HG02973 (cell line): ENCODE measurements at regions not wholly inside any gene's neighbourhood (a gene's known extent, or its start where the extent isn't known, plus 50 kb on each side); places are given as distances from the start of the nearest gene placed in this dataset.
"Not testable (repeated sequence)": the region's sequence is repeated elsewhere in the genome, so short reads cannot be mapped to it uniquely, and the experiment has no call there.

ENCODE experiments used
- ATAC-seq: cut with Tn5 transposase; IDR thresholded peaks from one replicate; pipeline ENCODE4 v1.9.1; 2021; ENCODE audit warnings: moderate library complexity; ENCODE audit not compliant: unreplicated experiment

GRCh38 chr6:85107701-85108100 is 342.2 kb upstream of the NT5E start:
- no peak for ATAC-seq

GRCh38 chr6:85096976-85097375 is 332.6 kb upstream of the TBX18 start:
- ATAC-seq = no peak

GRCh38 chr6:85092226-85092625 is 327.8 kb upstream of the TBX18 start:
- no peak for ATAC-seq

- ATAC-seq = no peak
Measured at GRCh38 chr6:85089255-85089654, 324.9 kb upstream of the TBX18 start.

- ATAC-seq = no peak
Measured at GRCh38 chr6:85085875-85086274, 321.5 kb upstream of the TBX18 start.

GRCh38 chr6:85081102-85081501 is 316.7 kb upstream of the TBX18 start:
- ATAC-seq = no peak

GRCh38 chr6:85079761-85080160 is 315.4 kb upstream of the TBX18 start:
- ATAC-seq = no peak

GRCh38 chr6:85078058-85078457 is 313.7 kb upstream of the TBX18 start:
- ATAC-seq = no peak

GRCh38 chr6:85077098-85077497 is 312.7 kb upstream of the TBX18 start:
- no peak for ATAC-seq

GRCh38 chr6:85071845-85072244 is 307.4 kb upstream of the TBX18 start:
- not testable (repeated sequence) for ATAC-seq

GRCh38 chr6:85069577-85069976 is 305.2 kb upstream of the TBX18 start:
- ATAC-seq = no peak

- no peak for ATAC-seq
Measured at GRCh38 chr6:85068221-85068620, 303.8 kb upstream of the TBX18 start.

GRCh38 chr6:85066266-85066665 is 301.9 kb upstream of the TBX18 start:
- ATAC-seq = no peak

- no peak for ATAC-seq
Measured at GRCh38 chr6:85065831-85066230, 301.4 kb upstream of the TBX18 start.

GRCh38 chr6:85063611-85064010 is 299.2 kb upstream of the TBX18 start:
- ATAC-seq = no peak

- ATAC-seq = no peak
Measured at GRCh38 chr6:85062884-85063283, 298.5 kb upstream of the TBX18 start.

- no peak for ATAC-seq
Measured at GRCh38 chr6:85058806-85059205, 294.4 kb upstream of the TBX18 start.

- no peak for ATAC-seq
Measured at GRCh38 chr6:85050149-85050548, 285.8 kb upstream of the TBX18 start.

GRCh38 chr6:85049282-85049681 is 284.9 kb upstream of the TBX18 start:
- ATAC-seq = no peak

- no peak for ATAC-seq
Measured at GRCh38 chr6:85047818-85048217, 283.4 kb upstream of the TBX18 start.

GRCh38 chr6:85045767-85046166 is 281.4 kb upstream of the TBX18 start:
- ATAC-seq = not testable (repeated sequence)

GRCh38 chr6:85044361-85044760 is 280.0 kb upstream of the TBX18 start:
- ATAC-seq = no peak

GRCh38 chr6:85041376-85041775 is 277.0 kb upstream of the TBX18 start:
- ATAC-seq = peak; percentile 76

- ATAC-seq = no peak
Measured at GRCh38 chr6:85037221-85037620, 272.8 kb upstream of the TBX18 start.
